GM12878 (cell line): ENCODE measurements at regions not wholly inside any gene's neighbourhood (a gene's known extent, or its start where the extent isn't known, plus 50 kb on each side); places are given as distances from the start of the nearest gene placed in this dataset. TPM values are rescaled to one million over a fixed set of nuclear protein-coding genes. Genes with fewer than 3 reads are reported as not detected.

ENCODE experiments used
- ATAC-seq: fragments of 200-7000 bp; cut with Tn5 transposase; 3 replicates; pipeline ENCODE4 v1.9.1; 2020; ENCODE audit warnings: mild to moderate bottlenecking, moderate library complexity
- BruUV-seq: library from RNA; stranded (reverse); fragments of 400-500 nt; replicated peaks from 2 replicates; lab custom pipeline; 2021; lab: Mats Ljungman, UMichigan
- CTCF ChIA-PET: fragments of 300-600 bp; sonication (Branson Sonifier 250); formaldehyde crosslinking; extraction: SDS; loops from one replicate; lab custom pipeline; 2021; ENCODE audit warnings: inconsistent platforms; lab: Yijun Ruan, JAX
- POLR2A ChIA-PET: fragments of 350-600 bp; formaldehyde crosslinking; extraction: SDS; loops from one replicate; lab custom pipeline; 2021; ENCODE audit warnings: inconsistent platforms; lab: Charles Lee
- RAD21 ChIA-PET: fragments of 300-600 bp; sonication (Branson Sonifier 250); formaldehyde crosslinking; loops from one replicate; lab custom pipeline; 2023; ENCODE audit warnings: antibody characterized with exemption; ENCODE audit not compliant: unreplicated experiment; lab: Charles Lee
- SMC1A ChIA-PET: fragments of 300-600 bp; sonication (Branson Sonifier 250); formaldehyde crosslinking; loops from one replicate; lab custom pipeline; 2023; ENCODE audit not compliant: unreplicated experiment, uncharacterized antibody; lab: Charles Lee
- DNase-seq: peaks from one replicate; pipeline ENCODE4 v3.0.0-alpha.2; 2011; ENCODE audit warnings: low read depth, low spot score
- FAIRE-seq: peaks from 3 replicates; lab custom pipeline; 2011; peaks lifted over from hg19 to GRCh38; lab: Jason Lieb, UNC
- H2AFZ ChIP-seq: 2 replicates; pipeline ENCODE4 v1.6.0; 2011; ENCODE audit warnings: low read depth, low read length, control low read depth; ENCODE audit not compliant: control insufficient read depth
- H3K27ac ChIP-seq: 2 replicates; pipeline ENCODE4 v1.5.1; 2011; ENCODE audit warnings: control low read depth; ENCODE audit not compliant: control insufficient read depth, insufficient read depth
- H3K27me3 ChIP-seq, 2 experiments: replicated peaks in 1 of 2; 2 replicates each; pipeline versions ENCODE4 v1.6.0 to v1.6.1; 2011; ENCODE audit warnings: low read length in 1 of 2; ENCODE audit not compliant: control insufficient read depth in 2 of 2, insufficient read depth in 2 of 2
- H3K36me3 ChIP-seq, 2 experiments: 2 replicates each; pipeline ENCODE4 v1.5.1; 2011; ENCODE audit warnings: low read length in 1 of 2; ENCODE audit not compliant: control insufficient read depth in 2 of 2, insufficient read depth in 2 of 2
- H3K4me1 ChIP-seq: 2 replicates; pipeline ENCODE4 v1.6.1; 2011; ENCODE audit warnings: mild to moderate bottlenecking, low read length, moderate library complexity, mixed read lengths; ENCODE audit not compliant: control insufficient read depth, insufficient read depth
- H3K4me2 ChIP-seq: 2 replicates; pipeline ENCODE4 v1.6.0; 2011; ENCODE audit warnings: control low read depth; ENCODE audit not compliant: control insufficient read depth, insufficient read depth
- H3K4me3 ChIP-seq: fragments of 200-600 bp; sonication (generic); 2 replicates; pipeline ENCODE4 v1.5.1; 2016
- H3K79me2 ChIP-seq: 2 replicates; pipeline ENCODE4 v1.6.0; 2011; ENCODE audit warnings: low read length; ENCODE audit not compliant: control insufficient read depth, insufficient read depth
- H3K9ac ChIP-seq: 2 replicates; pipeline ENCODE4 v1.8.0; 2011; ENCODE audit warnings: low read length, control low read depth, mixed read lengths; ENCODE audit not compliant: control insufficient read depth, insufficient read depth
- H3K9me3 ChIP-seq: replicated peaks from 3 replicates; pipeline ENCODE4 v1.5.1; 2011; ENCODE audit warnings: mild to moderate bottlenecking, low read length; ENCODE audit not compliant: control insufficient read depth, insufficient read depth
- H4K20me1 ChIP-seq: 2 replicates; pipeline ENCODE4 v1.6.0; 2011; ENCODE audit not compliant: control insufficient read depth, insufficient read depth
- MEF2A ChIP-seq: IDR thresholded peaks from 2 replicates; pipeline ENCODE4 v1.6.1; 2011; ENCODE audit warnings: low read depth, mild to moderate bottlenecking, low read length, moderate library complexity; ENCODE audit not compliant: insufficient read depth
- MYC ChIP-seq: IDR thresholded peaks from 2 replicates; pipeline ENCODE4 v1.6.1; 2011; ENCODE audit warnings: mild to moderate bottlenecking, low read length, moderate library complexity, inconsistent platforms; ENCODE audit not compliant: insufficient read depth, insufficient replicate concordance, insufficient read length, severe bottlenecking
- SIX5 ChIP-seq: IDR thresholded peaks from 2 replicates; pipeline ENCODE4 v1.6.1; 2011; ENCODE audit warnings: mild to moderate bottlenecking, low read depth, low read length, moderate library complexity; ENCODE audit not compliant: severe bottlenecking
- ZBED1 ChIP-seq: IDR thresholded peaks from 2 replicates; pipeline ENCODE4 v1.6.1; 2016; ENCODE audit warnings: borderline replicate concordance
- ZNF207 ChIP-seq: fragments of 450-650 bp; IDR thresholded peaks from 2 replicates; pipeline ENCODE4 v1.6.1; 2014; ENCODE audit warnings: antibody characterized with exemption, mild to moderate bottlenecking, borderline replicate concordance
- WGBS: methylation state at CpG from one replicate; pipeline ENCODE4 v1.1.6; 2016; ENCODE audit warnings: low lambda C conversion rate; ENCODE audit not compliant: insufficient replicate concordance, insufficient coverage; ENCODE audit errors: missing lambda C conversion rate; 5-methylcytosine and 5-hydroxymethylcytosine counted together
- in situ Hi-C: fragments of 300-500 bp; cut with MboI; formaldehyde crosslinking; loops from 9 replicates; pipeline ENCODE4 v1.14.3; 2018; ENCODE audit warnings: mixed read lengths
- intact Hi-C: fragments of 100-400 bp; cut with micrococcal nuclease; formaldehyde crosslinking; loops from one replicate; pipeline ENCODE4 v1.14.2; 2022; ENCODE audit not compliant: unreplicated experiment
- small RNA-seq: library from RNA; depleted of rRNA; stranded (forward); fragments of <200 nt; gene quantifications from one replicate; pipeline ENCODE3, GENCODE V24; 2014
- TF ChIP-seq, protein P1 (sequence below): fragments of 450-650 bp; IDR thresholded peaks from 2 replicates; pipeline ENCODE4 v1.6.1; 2016; ENCODE audit warnings: mild to moderate bottlenecking

GRCh38 chr1:101745551-101746270 lies 251.0 kb downstream of the OLFM3 start (continued):
- no peak for TF ChIP-seq MEF2A
- TF ChIP-seq, all 136 proteins: peak for 0

- H3K4me3 ChIP-seq, result no peak overlapping the region
- no peaks in the 10 kb centered on the region for H3K36me3 ChIP-seq
- no peaks in the 10 kb centered on the region for H3K4me1 ChIP-seq
- ChIA-PET SMC1A (no interaction called here), RAD21 (no interaction called here), CTCF (no interaction called here)
- no peak for ATAC-seq
- no peak overlapping the region for H3K4me2 ChIP-seq
- no peak overlapping the region for H2AFZ ChIP-seq
- intact Hi-C loops, result no loop called here
- H3K27me3 ChIP-seq, result no peaks in the 10 kb centered on the region
- no peak overlapping the region for H3K9ac ChIP-seq
- no peaks in the 10 kb centered on the region for H4K20me1 ChIP-seq
- WGBS, result 25% methylated on average over 2 of the region's 2 CpGs
- no peak for TF ChIP-seq MYC
- no peak for TF ChIP-seq SIX5
- no peak for TF ChIP-seq ZBED1
- TF ChIP-seq, protein P1, sequence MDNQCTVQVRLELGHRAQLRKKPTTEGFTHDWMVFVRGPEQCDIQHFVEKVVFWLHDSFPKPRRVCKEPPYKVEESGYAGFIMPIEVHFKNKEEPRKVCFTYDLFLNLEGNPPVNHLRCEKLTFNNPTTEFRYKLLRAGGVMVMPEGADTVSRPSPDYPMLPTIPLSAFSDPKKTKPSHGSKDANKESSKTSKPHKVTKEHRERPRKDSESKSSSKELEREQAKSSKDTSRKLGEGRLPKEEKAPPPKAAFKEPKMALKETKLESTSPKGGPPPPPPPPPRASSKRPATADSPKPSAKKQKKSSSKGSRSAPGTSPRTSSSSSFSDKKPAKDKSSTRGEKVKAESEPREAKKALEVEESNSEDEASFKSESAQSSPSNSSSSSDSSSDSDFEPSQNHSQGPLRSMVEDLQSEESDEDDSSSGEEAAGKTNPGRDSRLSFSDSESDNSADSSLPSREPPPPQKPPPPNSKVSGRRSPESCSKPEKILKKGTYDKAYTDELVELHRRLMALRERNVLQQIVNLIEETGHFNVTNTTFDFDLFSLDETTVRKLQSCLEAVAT, result no peak
- TF ChIP-seq ZNF207, result no peak
- TF ChIP-seq, all 136 proteins: peak for 0
- DNase-seq, result no peak
- BruUV-seq, result no TSS peak
- Histone ChIP-seq H3K79me2 (no peaks in the 10 kb centered on the region), H3K27ac (no peak overlapping the region), H3K9me3 (no peaks in the 10 kb centered on the region)
- POLR2A ChIA-PET, result no interaction called here
- no peak for FAIRE-seq
- in situ Hi-C loops, result no loop called here
Observed at GRCh38 chr1:101748077-101748476, 248.6 kb downstream of the OLFM3 start.

Small RNA genes in the stretch of these regions (small RNA-seq; reads per million reads assigned to genes)
- gene RNU6-965P, result not detected
